Karpas-422 (cell line): ENCODE measurements at regions not wholly inside any gene's neighbourhood (a gene's known extent, or its start where the extent isn't known, plus 50 kb on each side); places are given as distances from the start of the nearest gene placed in this dataset.
A peak's percentile ranks its signal among the peaks of the same experiment; 100 is the strongest.

Experiments
- DNase-seq: peaks from one replicate; pipeline ENCODE4 v3.0.0-alpha.2; 2015
- H2AFZ ChIP-seq: fragments of 200-600 bp; sonication (generic); 2 replicates; pipeline ENCODE4 v1.6.1; 2014; ENCODE audit warnings: antibody characterized with exemption, low read length, mixed read lengths
- H3K27ac ChIP-seq: fragments of 200-600 bp; sonication (generic); 2 replicates; pipeline ENCODE4 v1.5.1; 2014; ENCODE audit warnings: mild to moderate bottlenecking, low read length, moderate library complexity
- H3K27me3 ChIP-seq: fragments of 200-600 bp; sonication (generic); 2 replicates; pipeline ENCODE4 v1.6.1; 2014; ENCODE audit warnings: low read length, mixed read lengths
- H3K36me3 ChIP-seq: fragments of 200-600 bp; sonication (generic); 2 replicates; pipeline ENCODE4 v1.6.1; 2014; ENCODE audit warnings: low read length, mixed read lengths; ENCODE audit not compliant: insufficient read depth
- H3K4me1 ChIP-seq: fragments of 200-600 bp; sonication (generic); 2 replicates; pipeline ENCODE4 v1.6.1; 2014; ENCODE audit warnings: mild to moderate bottlenecking, low read length, mixed read lengths
- H3K4me2 ChIP-seq: fragments of 200-600 bp; sonication (generic); 2 replicates; pipeline ENCODE4 v1.6.1; 2014; ENCODE audit warnings: low read length, low read depth, mild to moderate bottlenecking; ENCODE audit not compliant: poor library complexity, severe bottlenecking
- H3K4me3 ChIP-seq: fragments of 200-600 bp; sonication (generic); 2 replicates; pipeline ENCODE4 v1.5.1; 2014; ENCODE audit warnings: mild to moderate bottlenecking, antibody characterized with exemption, low read length, mixed read lengths
- H3K79me2 ChIP-seq: fragments of 200-600 bp; sonication (generic); 2 replicates; pipeline ENCODE4 v1.6.1; 2014; ENCODE audit warnings: mild to moderate bottlenecking, low read length, mixed read lengths
- H3K9ac ChIP-seq: fragments of 200-600 bp; sonication (generic); 2 replicates; pipeline ENCODE4 v1.6.0; 2014; ENCODE audit warnings: low read length
- H3K9me2 ChIP-seq: fragments of 200-600 bp; sonication (generic), shearing (Covaris generic); replicated peaks from 2 replicates; pipeline ENCODE4 v1.6.0; 2014; ENCODE audit warnings: mild to moderate bottlenecking, low read length, moderate library complexity; ENCODE audit not compliant: insufficient read depth
- H3K9me3 ChIP-seq: fragments of 300-700, 200-600 bp; sonication (generic); 2 replicates; pipeline ENCODE4 v1.6.1; 2014; ENCODE audit warnings: low read length, mixed read lengths
- H4K20me1 ChIP-seq: fragments of 200-600 bp; sonication (generic); 2 replicates; pipeline ENCODE4 v1.6.1; 2014; ENCODE audit warnings: mild to moderate bottlenecking, antibody characterized with exemption, low read length, low read depth; ENCODE audit not compliant: insufficient read depth

GRCh38 chr19:29415507-29415906, 110.3 kb upstream of the VSTM2B start:
- no peaks in the 10 kb centered on the region for H3K27me3 ChIP-seq
- peak; percentile 47 for DNase-seq
- H3K79me2 ChIP-seq: no peaks in the 10 kb centered on the region

GRCh38 chr19:29417048-29417447, 108.7 kb upstream of the VSTM2B start:
- Histone ChIP-seq H3K4me3 (no peak overlapping the region), H3K79me2 (no peaks in the 10 kb centered on the region), H3K9me3 (no peaks in the 10 kb centered on the region), H4K20me1 (no peaks in the 10 kb centered on the region), H2AFZ (no peak overlapping the region), H3K9me2 (no peaks in the 10 kb centered on the region), H3K27ac (no peak overlapping the region), H3K27me3 (no peaks in the 10 kb centered on the region), H3K9ac (no peak overlapping the region), H3K36me3 (no peaks in the 10 kb centered on the region), H3K4me2 (no peak overlapping the region), H3K4me1 (no peaks in the 10 kb centered on the region)
- no peak for DNase-seq

More at GRCh38 chr19:29415507-29415906, 110.3 kb upstream of the VSTM2B start:
- no peak overlapping the region for H3K9ac ChIP-seq
- no peaks in the 10 kb centered on the region for H3K36me3 ChIP-seq
- H4K20me1 ChIP-seq: no peaks in the 10 kb centered on the region
- no peaks in the 10 kb centered on the region for H3K4me1 ChIP-seq
- H3K9me2 ChIP-seq: no peaks in the 10 kb centered on the region
- no peaks in the 10 kb centered on the region for H3K9me3 ChIP-seq
- no peak overlapping the region for H3K4me3 ChIP-seq
- no peak overlapping the region for H2AFZ ChIP-seq
- H3K27ac ChIP-seq: no peak overlapping the region
- no peak overlapping the region for H3K4me2 ChIP-seq

- no peaks in the 10 kb centered on the region for H3K27me3 ChIP-seq
- H3K4me3 ChIP-seq: no peak overlapping the region
- H2AFZ ChIP-seq: no peak overlapping the region
- no peaks in the 10 kb centered on the region for H3K9me2 ChIP-seq
- H3K36me3 ChIP-seq: no peaks in the 10 kb centered on the region
- H3K79me2 ChIP-seq: no peaks in the 10 kb centered on the region
- no peaks in the 10 kb centered on the region for H3K4me1 ChIP-seq
- no peak overlapping the region for H3K9ac ChIP-seq
- H3K4me2 ChIP-seq: no peak overlapping the region
- no peaks in the 10 kb centered on the region for H4K20me1 ChIP-seq
- no peak for DNase-seq
- no peak overlapping the region for H3K27ac ChIP-seq
- no peaks in the 10 kb centered on the region for H3K9me3 ChIP-seq
Measured at GRCh38 chr19:29418201-29418600, 107.6 kb upstream of the VSTM2B start.

- H3K36me3 ChIP-seq: no peaks in the 10 kb centered on the region
- no peak overlapping the region for H3K27ac ChIP-seq
- no peaks in the 10 kb centered on the region for H3K9me3 ChIP-seq
- H3K79me2 ChIP-seq: no peaks in the 10 kb centered on the region
- no peak for DNase-seq
- no peak overlapping the region for H3K9ac ChIP-seq
- no peaks in the 10 kb centered on the region for H3K9me2 ChIP-seq
- H3K4me2 ChIP-seq: no peak overlapping the region
- H3K27me3 ChIP-seq: no peaks in the 10 kb centered on the region
- H3K4me1 ChIP-seq: no peaks in the 10 kb centered on the region
- H4K20me1 ChIP-seq: no peaks in the 10 kb centered on the region
- no peak overlapping the region for H3K4me3 ChIP-seq
- H2AFZ ChIP-seq: no peak overlapping the region
Measured at GRCh38 chr19:29420065-29420464, 105.7 kb upstream of the VSTM2B start.

GRCh38 chr19:29420482-29421195, 105.2 kb upstream of the VSTM2B start:
- H4K20me1 ChIP-seq: no peaks in the 10 kb centered on the region
- H3K36me3 ChIP-seq: no peaks in the 10 kb centered on the region
- no peaks in the 10 kb centered on the region for H3K9me3 ChIP-seq
- H3K9ac ChIP-seq: no peak overlapping the region
- no peaks in the 10 kb centered on the region for H3K4me1 ChIP-seq
- no peaks in the 10 kb centered on the region for H3K27me3 ChIP-seq
- no peak overlapping the region for H3K4me3 ChIP-seq
- no peak overlapping the region for H3K4me2 ChIP-seq
- no peak overlapping the region for H3K27ac ChIP-seq
- no peaks in the 10 kb centered on the region for H3K9me2 ChIP-seq
- no peak overlapping the region for H2AFZ ChIP-seq
- H3K79me2 ChIP-seq: no peaks in the 10 kb centered on the region
- no peak for DNase-seq

GRCh38 chr19:29421196-29421545, 104.6 kb upstream of the VSTM2B start:
- Histone ChIP-seq H3K9ac (no peak overlapping the region), H3K9me2 (no peaks in the 10 kb centered on the region), H3K27ac (no peak overlapping the region), H3K4me3 (no peak overlapping the region), H3K9me3 (no peaks in the 10 kb centered on the region), H3K36me3 (no peaks in the 10 kb centered on the region), H3K4me1 (no peaks in the 10 kb centered on the region), H2AFZ (no peak overlapping the region), H3K4me2 (no peak overlapping the region), H3K79me2 (no peaks in the 10 kb centered on the region), H4K20me1 (no peaks in the 10 kb centered on the region), H3K27me3 (no peaks in the 10 kb centered on the region)
- DNase-seq: no peak

GRCh38 chr19:29422047-29422446, 103.7 kb upstream of the VSTM2B start:
- H3K4me3 ChIP-seq: no peak overlapping the region
- H3K4me1 ChIP-seq: no peaks in the 10 kb centered on the region
- H3K4me2 ChIP-seq: no peak overlapping the region
- H3K9me2 ChIP-seq: no peaks in the 10 kb centered on the region
- no peaks in the 10 kb centered on the region for H3K36me3 ChIP-seq
- no peak overlapping the region for H3K27ac ChIP-seq
- H3K9me3 ChIP-seq: no peaks in the 10 kb centered on the region
- H2AFZ ChIP-seq: no peak overlapping the region
- H3K79me2 ChIP-seq: no peaks in the 10 kb centered on the region
- no peaks in the 10 kb centered on the region for H4K20me1 ChIP-seq
- H3K27me3 ChIP-seq: no peaks in the 10 kb centered on the region
- H3K9ac ChIP-seq: no peak overlapping the region
- DNase-seq: no peak

- Histone ChIP-seq H3K79me2 (no peaks in the 10 kb centered on the region), H3K4me1 (no peaks in the 10 kb centered on the region), H3K36me3 (no peaks in the 10 kb centered on the region), H3K27ac (no peak overlapping the region), H3K9me2 (no peaks in the 10 kb centered on the region), H3K27me3 (no peaks in the 10 kb centered on the region), H4K20me1 (no peaks in the 10 kb centered on the region), H3K9ac (no peak overlapping the region), H3K4me3 (no peak overlapping the region), H3K9me3 (no peaks in the 10 kb centered on the region), H3K4me2 (no peak overlapping the region), H2AFZ (no peak overlapping the region)
- DNase-seq: no peak
Measured at GRCh38 chr19:29422486-29423085, 103.2 kb upstream of the VSTM2B start.
